T-cell (primary cell): ENCODE measurements at regions not wholly inside any gene's neighbourhood (a gene's known extent, or its start where the extent isn't known, plus 50 kb on each side); places are given as distances from the start of the nearest gene placed in this dataset.

Experiments used
- ATAC-seq, 4 experiments: fragments of 200-7000 bp in 3 of 4; fragments of 150-1000 bp in 1 of 4; cut with Tn5 transposase; replicated peaks in 1 of 4; 1 replicate in 3 of 4; 2 replicates in 1 of 4; pipeline ENCODE4 v1.10.0; 2021; ENCODE audit warnings: moderate library complexity in 3 of 4, mild to moderate bottlenecking in 2 of 4, moderate number of reproducible peaks in 1 of 4
- CTCF ChIA-PET, 2 donors: fragments of 300-600 bp; sonication (Branson Sonifier 250); formaldehyde crosslinking; loops; one replicate each; lab custom pipeline; 2022; ENCODE audit warnings: antibody characterized with exemption in 2 of 2; lab: Charles Lee
- POLR2A ChIA-PET, 2 donors: fragments of 300-600 bp; sonication (Branson Sonifier 250); formaldehyde crosslinking; loops; one replicate each; lab custom pipeline; 2022; ENCODE audit warnings: antibody characterized with exemption in 2 of 2; lab: Charles Lee
- DNase-seq, 35 experiments: peaks; one replicate each; pipeline versions ENCODE4 v3.0.0 to v3.0.0-alpha.2; 2013 to 2023
- H3K27ac ChIP-seq: one replicate; pipeline ENCODE4 v1.5.1; 2013; ENCODE audit warnings: low read length
- H3K27me3 ChIP-seq, 2 experiments: replicated peaks in 1 of 2; 1 replicate in 1 of 2; 2 replicates in 1 of 2; pipeline versions ENCODE4 v1.6.1 to v1.7.0; 2013; ENCODE audit warnings: low read length in 1 of 2, mixed read lengths in 1 of 2; ENCODE audit not compliant: control insufficient read depth in 2 of 2, insufficient read depth in 2 of 2; ENCODE audit errors: extremely low read depth in 1 of 2
- H3K36me3 ChIP-seq, 2 donors: 1 replicate in 1 of 2; 2 replicates in 1 of 2; pipeline versions ENCODE4 v1.6.1 to v1.7.0; 2013; ENCODE audit warnings: low read length in 1 of 2; ENCODE audit not compliant: control insufficient read depth in 2 of 2, insufficient read depth in 1 of 2; ENCODE audit errors: extremely low read depth in 1 of 2
- H3K4me1 ChIP-seq, 2 experiments: 1 replicate in 1 of 2; 2 replicates in 1 of 2; pipeline versions ENCODE4 v1.6.1 to v1.7.0; 2013; ENCODE audit warnings: low read length in 2 of 2, mixed read lengths in 1 of 2; ENCODE audit not compliant: insufficient read depth in 2 of 2, control insufficient read depth in 1 of 2; ENCODE audit errors: extremely low read depth in 1 of 2
- H3K4me3 ChIP-seq, 2 donors: 1 replicate in 1 of 2; 2 replicates in 1 of 2; pipeline versions ENCODE4 v1.5.1 to v1.7.0; 2013; ENCODE audit warnings: mild to moderate bottlenecking in 2 of 2, low read length in 1 of 2, moderate library complexity in 1 of 2; ENCODE audit not compliant: control insufficient read depth in 1 of 2; ENCODE audit errors: extremely low read depth in 1 of 2
- H3K9me3 ChIP-seq: 2 replicates; pipeline ENCODE4 v1.7.0; 2013
- H3K27ac Mint-ChIP-seq, 2 donors: one replicate each; pipeline ENCODE4 v1.8.0; 2020 to 2021; ENCODE audit warnings: mild to moderate bottlenecking in 2 of 2, mixed read lengths in 2 of 2
- H3K27me3 Mint-ChIP-seq, 2 donors: one replicate each; pipeline ENCODE4 v1.8.0; 2021 to 2022; ENCODE audit warnings: mixed read lengths in 2 of 2
- H3K36me3 Mint-ChIP-seq: one replicate; pipeline ENCODE4 v1.8.0; 2021; ENCODE audit warnings: mixed read lengths
- H3K4me1 Mint-ChIP-seq, 3 donors: one replicate each; pipeline ENCODE4 v1.8.0; 2020 to 2022; ENCODE audit warnings: mixed read lengths in 3 of 3, mild to moderate bottlenecking in 1 of 3
- H3K4me3 Mint-ChIP-seq, 3 donors: one replicate each; pipeline ENCODE4 v1.8.0; 2020 to 2022; ENCODE audit warnings: mild to moderate bottlenecking in 3 of 3, mixed read lengths in 3 of 3, moderate library complexity in 3 of 3
- H3K9me3 Mint-ChIP-seq, 3 donors: one replicate each; pipeline ENCODE4 v1.8.0; 2020 to 2022; ENCODE audit warnings: mixed read lengths in 3 of 3
- WGBS: methylation state at CpG from one replicate; pipeline ENCODE4 v1.1.5; 2013; ENCODE audit warnings: missing lambda C conversion rate; ENCODE audit not compliant: insufficient coverage; 5-methylcytosine and 5-hydroxymethylcytosine counted together

- no peak for DNase-seq
- Histone ChIP-seq H3K27me3 (no peaks in the 10 kb centered on the region), H3K9me3 (no peaks in the 10 kb centered on the region), H3K36me3 (no peaks in the 10 kb centered on the region), H3K4me3 (no peak overlapping the region), H3K4me1 (no peaks in the 10 kb centered on the region), H3K27ac (no peak overlapping the region)
- H3K36me3 Mint-ChIP-seq, result no peaks in the 10 kb centered on the region
- no peak for ATAC-seq
- H3K27ac Mint-ChIP-seq, result no peak overlapping the region
- POLR2A ChIA-PET, result no interaction called here
- peaks cover 0 to 3% of the 10 kb centered on the region in 2 donors for H3K27me3 Mint-ChIP-seq
- WGBS, result 93% methylated on average over 3 of the region's 6 CpGs
- H3K9me3 Mint-ChIP-seq, result no peaks in the 10 kb centered on the region
- H3K4me1 Mint-ChIP-seq, result no peaks in the 10 kb centered on the region
- no peak overlapping the region for H3K4me3 Mint-ChIP-seq
- CTCF ChIA-PET, result no interaction called here
Observed at GRCh38 chr3:69675786-69676530, 63.3 kb upstream of the MITF start.

GRCh38 chr3:69674752-69675151, 64.5 kb upstream of the MITF start:
- H3K4me3 ChIP-seq, result no peak overlapping the region
- 75% methylated on average over 2 of the region's 3 CpGs for WGBS

GRCh38 chr3:69671082-69671952, 67.9 kb upstream of the MITF start:
- Mint-ChIP-seq H3K27ac (no peak overlapping the region), H3K4me3 (no peak overlapping the region), H3K36me3 (no peaks in the 10 kb centered on the region), H3K4me1 (no peaks in the 10 kb centered on the region), H3K27me3 (no peaks in the 10 kb centered on the region), H3K9me3 (no peaks in the 10 kb centered on the region)
- no peaks in the 10 kb centered on the region for H3K4me1 ChIP-seq
- 49% methylated on average over 2 of the region's 6 CpGs for WGBS
- CTCF ChIA-PET, result no interaction called here
- H3K27me3 ChIP-seq, result no peaks in the 10 kb centered on the region
- POLR2A ChIA-PET, result no interaction called here
- no peaks in the 10 kb centered on the region for H3K36me3 ChIP-seq
- H3K9me3 ChIP-seq, result no peaks in the 10 kb centered on the region
- H3K27ac ChIP-seq, result no peak overlapping the region
- H3K4me3 ChIP-seq, result no peak overlapping the region
- peak in 1 of 35 experiments; percentile 4 for DNase-seq
- no peak for ATAC-seq

More at GRCh38 chr3:69674752-69675151, 64.5 kb upstream of the MITF start:
- ChIA-PET POLR2A (no interaction called here), CTCF (no interaction called here)
- no peaks in the 10 kb centered on the region for H3K9me3 ChIP-seq
- H3K4me1 Mint-ChIP-seq, result no peaks in the 10 kb centered on the region
- no peak for DNase-seq
- no peak overlapping the region for H3K4me3 Mint-ChIP-seq
- no peak for ATAC-seq
- H3K27ac Mint-ChIP-seq, result no peak overlapping the region
- H3K27me3 ChIP-seq, result no peaks in the 10 kb centered on the region
- H3K4me1 ChIP-seq, result no peaks in the 10 kb centered on the region
- no peak overlapping the region for H3K27ac ChIP-seq
- H3K36me3 Mint-ChIP-seq, result no peaks in the 10 kb centered on the region
- H3K9me3 Mint-ChIP-seq, result no peaks in the 10 kb centered on the region
- peaks cover 0 to 3% of the 10 kb centered on the region in 2 donors for H3K27me3 Mint-ChIP-seq
- no peaks in the 10 kb centered on the region for H3K36me3 ChIP-seq

GRCh38 chr3:69669070-69669469, 70.2 kb upstream of the MITF start:
- H3K4me1 Mint-ChIP-seq, result no peaks in the 10 kb centered on the region
- H3K27me3 Mint-ChIP-seq, result no peaks in the 10 kb centered on the region
- no peak overlapping the region for H3K27ac Mint-ChIP-seq
- ATAC-seq (no peak), DNase-seq (no peak)
- no CpG with 5 or more reads among the region's 3 CpGs for WGBS
- H3K36me3 Mint-ChIP-seq, result no peaks in the 10 kb centered on the region
- H3K4me3 ChIP-seq, result no peak overlapping the region
- ChIA-PET POLR2A (no interaction called here), CTCF (no interaction called here)
- no peaks in the 10 kb centered on the region for H3K27me3 ChIP-seq
- no peaks in the 10 kb centered on the region for H3K9me3 ChIP-seq
- no peaks in the 10 kb centered on the region for H3K4me1 ChIP-seq
- no peaks in the 10 kb centered on the region for H3K36me3 ChIP-seq
- no peak overlapping the region for H3K4me3 Mint-ChIP-seq
- no peaks in the 10 kb centered on the region for H3K9me3 Mint-ChIP-seq
- no peak overlapping the region for H3K27ac ChIP-seq

GRCh38 chr3:69665026-69665737, 74.1 kb upstream of the MITF start:
- no peak overlapping the region for H3K27ac ChIP-seq
- no peaks in the 10 kb centered on the region for H3K27me3 ChIP-seq
- Mint-ChIP-seq H3K4me3 (no peak overlapping the region), H3K36me3 (no peaks in the 10 kb centered on the region), H3K4me1 (no peaks in the 10 kb centered on the region), H3K27ac (no peak overlapping the region), H3K27me3 (no peaks in the 10 kb centered on the region), H3K9me3 (no peaks in the 10 kb centered on the region)
- no peaks in the 10 kb centered on the region for H3K4me1 ChIP-seq
- DNase-seq (no peak), ATAC-seq (no peak)
- POLR2A ChIA-PET, result no interaction called here
- no peak overlapping the region for H3K4me3 ChIP-seq
- CTCF ChIA-PET, result interaction anchor here in 1 of 2 donors (0.6 kb wide), 1 partner anchor 720 kb away, joined by 4 read pairs; no protein-coding TSS in a partner anchor
- 31% methylated on average over 3 of the region's 4 CpGs for WGBS
- no peaks in the 10 kb centered on the region for H3K36me3 ChIP-seq
- no peaks in the 10 kb centered on the region for H3K9me3 ChIP-seq

- ATAC-seq (no peak), DNase-seq (no peak)
- ChIA-PET CTCF (no interaction called here), POLR2A (no interaction called here)
- H3K27ac Mint-ChIP-seq, result no peak overlapping the region
- H3K27me3 ChIP-seq, result no peaks in the 10 kb centered on the region
- H3K4me3 ChIP-seq, result no peak overlapping the region
- no peaks in the 10 kb centered on the region for H3K36me3 Mint-ChIP-seq
- H3K4me1 Mint-ChIP-seq, result no peaks in the 10 kb centered on the region
- no peaks in the 10 kb centered on the region for H3K4me1 ChIP-seq
- H3K9me3 ChIP-seq, result no peaks in the 10 kb centered on the region
- H3K36me3 ChIP-seq, result no peaks in the 10 kb centered on the region
- H3K27me3 Mint-ChIP-seq, result no peaks in the 10 kb centered on the region
- H3K27ac ChIP-seq, result no peak overlapping the region
- H3K4me3 Mint-ChIP-seq, result no peak overlapping the region
- 96% methylated on average over 36 of the region's 36 CpGs for WGBS
- H3K9me3 Mint-ChIP-seq, result no peaks in the 10 kb centered on the region
Observed at GRCh38 chr3:69660631-69661030, 78.6 kb upstream of the MITF start.
